Naive thymus-derived CD4-positive, alpha-beta T cell (primary cell): ENCODE measurements at regions not wholly inside any gene's neighbourhood (a gene's known extent, or its start where the extent isn't known, plus 50 kb on each side); places are given as distances from the start of the nearest gene placed in this dataset.

Experiments used
- ATAC-seq: fragments of 150-1000 bp; cut with Tn5 transposase; 2 replicates; pipeline ENCODE4 v1.10.0; 2021; ENCODE audit warnings: mild to moderate bottlenecking, moderate library complexity
- CTCF ChIA-PET: fragments of 350-600 bp; sonication (Branson Sonifier 250); formaldehyde crosslinking; loops from one replicate; lab custom pipeline; 2021; ENCODE audit warnings: antibody characterized with exemption; lab: Charles Lee
- POLR2A ChIA-PET: fragments of 350-600 bp; sonication (Branson Sonifier 250); formaldehyde crosslinking; loops from one replicate; lab custom pipeline; 2021; ENCODE audit warnings: antibody characterized with exemption, inconsistent platforms; lab: Charles Lee
- DNase-seq, 9 donors: peaks; one replicate each; pipeline versions ENCODE4 v3.0.0 to v3.0.0-alpha.2; 2020 to 2022; ENCODE audit warnings: mixed read lengths in 1 of 9
- H3K27ac ChIP-seq: one replicate; pipeline ENCODE4 v1.7.0; 2013; ENCODE audit warnings: mild to moderate bottlenecking, low read depth, low read length, moderate library complexity
- H3K27me3 ChIP-seq, 2 donors: one replicate each; pipeline ENCODE4 v1.7.0; 2013; ENCODE audit warnings: low read length in 2 of 2, mild to moderate bottlenecking in 2 of 2, moderate library complexity in 2 of 2; ENCODE audit not compliant: control insufficient read depth in 2 of 2, insufficient read depth in 2 of 2
- H3K36me3 ChIP-seq, 3 experiments: 1 replicate in 2 of 3; 2 replicates in 1 of 3; pipeline ENCODE4 v1.7.0; 2013; ENCODE audit warnings: low read length in 3 of 3, mild to moderate bottlenecking in 3 of 3, moderate library complexity in 1 of 3; ENCODE audit not compliant: insufficient read depth in 3 of 3, control insufficient read depth in 2 of 3
- H3K4me1 ChIP-seq, 2 donors: one replicate each; pipeline ENCODE4 v1.7.0; 2013; ENCODE audit warnings: low read length in 2 of 2, mild to moderate bottlenecking in 2 of 2, moderate library complexity in 1 of 2; ENCODE audit not compliant: control insufficient read depth in 2 of 2, insufficient read depth in 2 of 2
- H3K4me3 ChIP-seq: 2 replicates; pipeline ENCODE4 v1.7.0; 2013; ENCODE audit warnings: mild to moderate bottlenecking, low read length
- H3K9me3 ChIP-seq, 3 experiments: 1 replicate in 2 of 3; 2 replicates in 1 of 3; pipeline ENCODE4 v1.7.0; 2013; ENCODE audit warnings: low read length in 3 of 3; ENCODE audit not compliant: control insufficient read depth in 2 of 3
- H3K27ac Mint-ChIP-seq, 9 donors: one replicate each; pipeline ENCODE4 v1.8.0; 2020 to 2022; ENCODE audit warnings: mixed read lengths in 9 of 9, mild to moderate bottlenecking in 8 of 9, moderate library complexity in 5 of 9, inconsistent platforms in 2 of 9
- H3K27me3 Mint-ChIP-seq, 5 donors: one replicate each; pipeline ENCODE4 v1.8.0; 2021 to 2022; ENCODE audit warnings: mixed read lengths in 5 of 5, mild to moderate bottlenecking in 1 of 5
- H3K36me3 Mint-ChIP-seq, 5 donors: one replicate each; pipeline ENCODE4 v1.8.0; 2020 to 2022; ENCODE audit warnings: mixed read lengths in 5 of 5, mild to moderate bottlenecking in 3 of 5, inconsistent platforms in 1 of 5
- H3K4me1 Mint-ChIP-seq, 7 donors: one replicate each; pipeline ENCODE4 v1.8.0; 2020 to 2022; ENCODE audit warnings: mixed read lengths in 7 of 7, mild to moderate bottlenecking in 3 of 7, inconsistent platforms in 1 of 7
- H3K4me3 Mint-ChIP-seq, 10 donors: one replicate each; pipeline ENCODE4 v1.8.0; 2020 to 2022; ENCODE audit warnings: mild to moderate bottlenecking in 10 of 10, mixed read lengths in 10 of 10, moderate library complexity in 6 of 10, inconsistent platforms in 2 of 10
- H3K9me3 Mint-ChIP-seq, 11 donors: one replicate each; pipeline ENCODE4 v1.8.0; 2020 to 2022; ENCODE audit warnings: mixed read lengths in 11 of 11, mild to moderate bottlenecking in 4 of 11, inconsistent platforms in 1 of 11, moderate library complexity in 1 of 11
- intact Hi-C, 2 donors: fragments of 100-400 bp; cut with micrococcal nuclease; formaldehyde crosslinking; loops; one replicate each; pipeline ENCODE4 v1.15.1; 2023

- CTCF ChIA-PET: no interaction called here
These were observed 615.8 kb downstream of the HTR1A start for GRCh38 chr5:63346451-63346850.

GRCh38 chr5:63341442-63341841, 620.8 kb downstream of the HTR1A start:
- ChIA-PET CTCF (no interaction called here), POLR2A (no interaction called here)
- H3K4me3 Mint-ChIP-seq: no peak overlapping the region
- H3K27ac Mint-ChIP-seq: no peak overlapping the region
- intact Hi-C loops: no loop called here
- H3K9me3 ChIP-seq: no peaks in the 10 kb centered on the region
- no peak overlapping the region for H3K27ac ChIP-seq
- no peak overlapping the region for H3K4me3 ChIP-seq
- H3K27me3 ChIP-seq: no peaks in the 10 kb centered on the region
- H3K36me3 Mint-ChIP-seq: no peaks in the 10 kb centered on the region
- H3K4me1 ChIP-seq: no peaks in the 10 kb centered on the region
- no peaks in the 10 kb centered on the region for H3K4me1 Mint-ChIP-seq
- H3K36me3 ChIP-seq: no peaks in the 10 kb centered on the region
- peaks cover 0 to 16% (median 2%) of the 10 kb centered on the region in 11 donors for H3K9me3 Mint-ChIP-seq
- no peak for DNase-seq
- ATAC-seq: no peak
- no peaks in the 10 kb centered on the region for H3K27me3 Mint-ChIP-seq

More at GRCh38 chr5:63346451-63346850, 615.8 kb downstream of the HTR1A start:
- no peaks in the 10 kb centered on the region for H3K27me3 ChIP-seq
- H3K4me1 ChIP-seq: no peaks in the 10 kb centered on the region
- Mint-ChIP-seq H3K4me3 (no peak overlapping the region), H3K27ac (no peak overlapping the region), H3K4me1 (no peaks in the 10 kb centered on the region), H3K9me3 (peaks cover 0 to 11% (median 3%) of the 10 kb centered on the region in 11 donors), H3K27me3 (no peaks in the 10 kb centered on the region), H3K36me3 (no peaks in the 10 kb centered on the region)
- no peak for DNase-seq
- H3K27ac ChIP-seq: no peak overlapping the region
- H3K4me3 ChIP-seq: no peak overlapping the region
- H3K36me3 ChIP-seq: no peaks in the 10 kb centered on the region
- no peak for ATAC-seq
- POLR2A ChIA-PET: no interaction called here
- intact Hi-C loops: no loop called here
- no peaks in the 10 kb centered on the region for H3K9me3 ChIP-seq

DNA sequence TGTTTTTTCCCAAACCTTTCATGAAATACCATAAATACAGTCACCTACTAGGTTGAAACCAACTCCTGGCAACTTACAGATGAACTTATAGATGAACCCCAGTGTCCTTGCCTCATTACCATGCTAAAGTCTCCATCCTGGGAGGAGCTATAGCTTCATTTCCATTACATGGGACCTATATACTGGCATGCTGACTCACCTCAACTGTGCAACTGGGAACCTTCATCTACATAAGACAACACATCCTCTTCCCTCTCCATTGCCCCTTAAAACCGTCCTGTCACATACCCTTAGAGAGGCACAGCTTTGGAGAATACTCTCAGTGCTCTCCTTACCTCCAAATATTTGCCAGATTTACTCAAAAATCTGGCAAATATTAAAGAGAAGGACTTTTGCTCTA, 638.3 kb downstream of the HTR1A start:
- H3K4me1 Mint-ChIP-seq: no peaks in the 10 kb centered on the region
- Histone ChIP-seq H3K4me1 (no peaks in the 10 kb centered on the region), H3K4me3 (no peak overlapping the region), H3K9me3 (no peaks in the 10 kb centered on the region), H3K27me3 (no peaks in the 10 kb centered on the region), H3K27ac (no peak overlapping the region), H3K36me3 (no peaks in the 10 kb centered on the region)
- peaks cover 0 to 10% (median 2%) of the 10 kb centered on the region in 11 donors for H3K9me3 Mint-ChIP-seq
- intact Hi-C loops: no loop called here
- no peaks in the 10 kb centered on the region for H3K36me3 Mint-ChIP-seq
- H3K27me3 Mint-ChIP-seq: no peaks in the 10 kb centered on the region
- ATAC-seq (no peak), DNase-seq (no peak)
- CTCF ChIA-PET: no interaction called here
- no peak overlapping the region for H3K27ac Mint-ChIP-seq
- POLR2A ChIA-PET: no interaction called here
- H3K4me3 Mint-ChIP-seq: no peak overlapping the region

DNA sequence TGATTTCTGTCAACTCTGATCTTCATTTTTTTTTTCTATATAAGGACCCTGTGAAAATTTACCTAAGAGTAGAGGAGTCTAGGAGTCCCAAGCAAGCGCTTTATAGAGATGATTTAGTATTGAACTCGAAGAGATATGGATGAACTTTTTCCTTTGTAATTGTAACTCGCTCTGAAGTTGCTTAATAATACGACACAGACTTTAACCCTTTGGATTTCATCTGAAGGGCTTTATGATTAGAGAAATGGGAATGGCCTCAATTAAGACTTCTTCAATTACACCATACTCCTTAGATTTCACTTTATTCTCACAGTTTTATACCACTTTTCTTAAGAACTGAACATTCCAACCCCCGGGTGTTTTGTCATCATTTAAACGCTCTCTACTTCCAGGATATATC, 647.7 kb downstream of the HTR1A start:
- no peak overlapping the region for H3K4me3 Mint-ChIP-seq
- H3K4me3 ChIP-seq: no peak overlapping the region
- no peaks in the 10 kb centered on the region for H3K4me1 ChIP-seq
- intact Hi-C loops: no loop called here
- no peaks in the 10 kb centered on the region for H3K36me3 Mint-ChIP-seq
- POLR2A ChIA-PET: no interaction called here
- H3K9me3 Mint-ChIP-seq: peaks cover 0 to 8% (median 0%) of the 10 kb centered on the region in 11 donors
- DNase-seq (no peak), ATAC-seq (no peak)
- H3K27me3 Mint-ChIP-seq: no peaks in the 10 kb centered on the region
- CTCF ChIA-PET: no interaction called here
- H3K27me3 ChIP-seq: no peaks in the 10 kb centered on the region
- no peaks in the 10 kb centered on the region for H3K36me3 ChIP-seq
- no peak overlapping the region for H3K27ac Mint-ChIP-seq
- H3K4me1 Mint-ChIP-seq: no peaks in the 10 kb centered on the region
- H3K27ac ChIP-seq: no peak overlapping the region
- H3K9me3 ChIP-seq: no peaks in the 10 kb centered on the region

DNA sequence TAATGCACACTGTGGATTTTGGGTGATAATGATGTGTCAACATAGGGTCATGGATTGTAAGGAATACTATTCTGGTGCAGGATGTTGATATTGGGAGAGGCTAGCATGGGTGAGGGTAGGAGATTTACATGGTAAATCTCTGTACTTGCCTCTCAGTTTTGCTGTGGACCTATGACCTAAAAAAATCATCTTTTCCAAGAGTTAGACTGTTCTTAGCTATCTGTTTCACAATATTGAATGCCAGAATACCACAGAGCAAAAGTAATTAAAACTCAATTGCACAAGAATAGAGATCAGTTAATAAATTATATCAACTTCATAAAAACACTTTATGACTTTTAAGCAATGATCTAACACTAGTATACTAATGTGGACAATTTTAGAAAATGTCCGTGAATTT, 651.6 kb downstream of the HTR1A start:
- ATAC-seq: no peak
- no peak overlapping the region for H3K27ac ChIP-seq
- POLR2A ChIA-PET: no interaction called here
- no peaks in the 10 kb centered on the region for H3K36me3 Mint-ChIP-seq
- no peak overlapping the region for H3K4me3 Mint-ChIP-seq
- no peaks in the 10 kb centered on the region for H3K27me3 ChIP-seq
- no peaks in the 10 kb centered on the region for H3K36me3 ChIP-seq
- no peaks in the 10 kb centered on the region for H3K4me1 ChIP-seq
- H3K27me3 Mint-ChIP-seq: no peaks in the 10 kb centered on the region
- peaks cover 0 to 9% (median 2%) of the 10 kb centered on the region in 11 donors for H3K9me3 Mint-ChIP-seq
- H3K4me1 Mint-ChIP-seq: no peaks in the 10 kb centered on the region
- H3K4me3 ChIP-seq: no peak overlapping the region
- DNase-seq: no peak
- H3K9me3 ChIP-seq: no peaks in the 10 kb centered on the region
- CTCF ChIA-PET: no interaction called here
- intact Hi-C loops: no loop called here
- H3K27ac Mint-ChIP-seq: no peak overlapping the region

DNA sequence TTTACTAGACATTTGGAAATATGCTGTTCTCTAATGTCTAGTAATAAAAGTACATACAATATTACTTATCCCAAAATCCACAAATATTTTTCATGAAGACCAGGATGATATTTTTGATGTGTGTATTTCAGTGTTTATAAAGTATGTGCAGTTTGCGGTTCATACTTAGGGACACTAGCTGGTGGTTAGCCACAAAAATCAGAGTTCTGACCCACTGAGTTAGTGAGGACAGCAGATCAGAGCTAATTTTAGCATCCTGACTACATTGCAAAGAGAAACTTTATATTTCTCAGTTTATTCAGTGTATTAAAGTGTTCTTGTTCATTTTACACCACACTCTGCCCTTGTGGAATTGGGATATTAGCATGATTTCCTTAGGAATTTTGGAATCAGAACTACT, 655.3 kb downstream of the HTR1A start:
- Histone ChIP-seq H3K27ac (no peak overlapping the region), H3K36me3 (no peaks in the 10 kb centered on the region), H3K9me3 (no peaks in the 10 kb centered on the region), H3K4me1 (no peaks in the 10 kb centered on the region), H3K27me3 (no peaks in the 10 kb centered on the region), H3K4me3 (no peak overlapping the region)
- DNase-seq (no peak), ATAC-seq (no peak)
- ChIA-PET CTCF (no interaction called here), POLR2A (no interaction called here)
- no peaks in the 10 kb centered on the region for H3K36me3 Mint-ChIP-seq
- H3K27ac Mint-ChIP-seq: no peak overlapping the region
- H3K4me1 Mint-ChIP-seq: no peaks in the 10 kb centered on the region
- no peaks in the 10 kb centered on the region for H3K27me3 Mint-ChIP-seq
- intact Hi-C loops: no loop called here
- peaks cover 0 to 28% (median 4%) of the 10 kb centered on the region in 11 donors for H3K9me3 Mint-ChIP-seq
- H3K4me3 Mint-ChIP-seq: no peak overlapping the region

- Histone ChIP-seq H3K36me3 (no peaks in the 10 kb centered on the region), H3K27ac (no peak overlapping the region), H3K4me3 (no peak overlapping the region), H3K9me3 (no peaks in the 10 kb centered on the region), H3K4me1 (no peaks in the 10 kb centered on the region), H3K27me3 (no peaks in the 10 kb centered on the region)
- no peak overlapping the region for H3K4me3 Mint-ChIP-seq
- ChIA-PET CTCF (no interaction called here), POLR2A (no interaction called here)
- H3K4me1 Mint-ChIP-seq: no peaks in the 10 kb centered on the region
- H3K9me3 Mint-ChIP-seq: peaks cover 0 to 13% (median 0%) of the 10 kb centered on the region in 11 donors
- ATAC-seq (no peak), DNase-seq (no peak)
- H3K36me3 Mint-ChIP-seq: no peaks in the 10 kb centered on the region
- intact Hi-C loops: no loop called here
- no peaks in the 10 kb centered on the region for H3K27me3 Mint-ChIP-seq
- no peak overlapping the region for H3K27ac Mint-ChIP-seq
These were observed 668.9 kb downstream of the HTR1A start for GRCh38 chr5:63293317-63293716.
